Head of caudate nucleus (tissue), 42 donors: ENCODE measurements at regions not wholly inside any gene's neighbourhood (a gene's known extent, or its start where the extent isn't known, plus 50 kb on each side); places are given as distances from the start of the nearest gene placed in this dataset.

ENCODE experiments used
- DNase-seq, 42 donors: peaks; one replicate each; pipeline versions ENCODE4 v3.0.0 to v3.0.0-alpha.2; 2020 to 2021; ENCODE audit warnings: mixed read lengths in 7 of 42
- intact Hi-C: fragments of 100-400 bp; cut with DNase I; formaldehyde crosslinking; loops from one replicate; pipeline ENCODE4 v1.15.0; 2022

- intact Hi-C loops, result no loop called here
- no peak for DNase-seq
Observed at GRCh38 chr4:113811359-113811758, 49.8 kb upstream of the CAMK2D start.
